ENCODE measurements at regions not wholly inside any gene's neighbourhood (a gene's known extent, or its start where the extent isn't known, plus 50 kb on each side); places are given as distances from the start of the nearest gene placed in this dataset.

- no peak overlapping the region for H3K9ac ChIP-seq (ENCODE audit: low read length)
- H4K20me1 ChIP-seq (ENCODE audit: insufficient read depth, low read length), result no peaks in the 10 kb centered on the region
- H3K79me2 ChIP-seq (ENCODE audit: low read length), result no peaks in the 10 kb centered on the region
- no peak overlapping the region for H3K4me3 ChIP-seq (ENCODE audit: low read length)
- no peak overlapping the region for H2AFZ ChIP-seq (ENCODE audit: low read depth, low read length)
- TF ChIP-seq CTCF (IDR thresholded peaks at IDR 0.05; ENCODE audit: low read depth, low read length) (no peak), EZH2phosphoT487 (IDR thresholded peaks at IDR 0.05; ENCODE audit: low read depth) (no peak)
- H3K27ac ChIP-seq (ENCODE audit: low read length), result no peak overlapping the region
- H3K27me3 ChIP-seq (ENCODE audit: low read depth, low read length), result no peaks in the 10 kb centered on the region
- peaks cover 15% of the 10 kb centered on the region for H3K4me1 ChIP-seq (ENCODE audit: low read length)
- no peak overlapping the region for H3K4me2 ChIP-seq (ENCODE audit: low read length)
- peaks cover 11% of the 10 kb centered on the region for H3K36me3 ChIP-seq (replicated peaks; ENCODE audit: low read depth, low read length)
- 0 out of 2 replicates have a peak, but pooled peaks cover 3% of the 10 kb centered on the region for H3K9me3 ChIP-seq (ENCODE audit: insufficient read depth, low read length)
These were observed 241.1 kb upstream of the PPP1R2C start for GRCh38 chrX:43019021-43019420.

GRCh38 chrX:43025806-43026315 lies 247.9 kb upstream of the PPP1R2C start:
- Histone ChIP-seq H2AFZ (ENCODE audit: low read depth, low read length) (no peak overlapping the region), H3K4me3 (ENCODE audit: low read length) (no peak overlapping the region), H3K27ac (ENCODE audit: low read length) (no peak overlapping the region), H3K9me3 (ENCODE audit: insufficient read depth, low read length) (no peaks in the 10 kb centered on the region), H3K4me2 (ENCODE audit: low read length) (no peak overlapping the region), H4K20me1 (ENCODE audit: insufficient read depth, low read length) (no peaks in the 10 kb centered on the region), H3K9ac (ENCODE audit: low read length) (no peak overlapping the region), H3K36me3 (replicated peaks; ENCODE audit: low read depth, low read length) (peaks cover 4% of the 10 kb centered on the region), H3K4me1 (ENCODE audit: low read length) (peaks cover 9% of the 10 kb centered on the region), H3K79me2 (ENCODE audit: low read length) (no peaks in the 10 kb centered on the region), H3K27me3 (ENCODE audit: low read depth, low read length) (no peaks in the 10 kb centered on the region)
- TF ChIP-seq CTCF (IDR thresholded peaks at IDR 0.05; ENCODE audit: low read depth, low read length), result no peak
- no peak for TF ChIP-seq EZH2phosphoT487 (IDR thresholded peaks at IDR 0.05; ENCODE audit: low read depth)

- Histone ChIP-seq H2AFZ (ENCODE audit: low read depth, low read length) (no peak overlapping the region), H3K36me3 (replicated peaks; ENCODE audit: low read depth, low read length) (peaks cover 3% of the 10 kb centered on the region), H3K4me1 (ENCODE audit: low read length) (peaks cover 13% of the 10 kb centered on the region), H3K4me3 (ENCODE audit: low read length) (no peak overlapping the region), H3K79me2 (ENCODE audit: low read length) (no peaks in the 10 kb centered on the region), H3K4me2 (ENCODE audit: low read length) (no peak overlapping the region), H3K27ac (ENCODE audit: low read length) (no peak overlapping the region), H4K20me1 (ENCODE audit: insufficient read depth, low read length) (no peaks in the 10 kb centered on the region), H3K9me3 (ENCODE audit: insufficient read depth, low read length) (no peaks in the 10 kb centered on the region), H3K27me3 (ENCODE audit: low read depth, low read length) (no peaks in the 10 kb centered on the region), H3K9ac (ENCODE audit: low read length) (no peak overlapping the region)
- TF ChIP-seq EZH2phosphoT487 (IDR thresholded peaks at IDR 0.05; ENCODE audit: low read depth) (no peak), CTCF (IDR thresholded peaks at IDR 0.05; ENCODE audit: low read depth, low read length) (no peak)
These were observed 286.1 kb upstream of the PPP1R2C start for GRCh38 chrX:43064096-43064495.

GRCh38 chrX:43065978-43066377 lies 288.0 kb upstream of the PPP1R2C start:
- TF ChIP-seq CTCF (IDR thresholded peaks at IDR 0.05; ENCODE audit: low read depth, low read length), result no peak
- TF ChIP-seq EZH2phosphoT487 (IDR thresholded peaks at IDR 0.05; ENCODE audit: low read depth), result no peak
- Histone ChIP-seq H3K27ac (ENCODE audit: low read length) (no peak overlapping the region), H3K4me1 (ENCODE audit: low read length) (peaks cover 1% of the 10 kb centered on the region; the same call in 1 of the 2 replicates), H2AFZ (ENCODE audit: low read depth, low read length) (no peak overlapping the region), H3K4me3 (ENCODE audit: low read length) (no peak overlapping the region), H3K4me2 (ENCODE audit: low read length) (no peak overlapping the region), H3K9ac (ENCODE audit: low read length) (no peak overlapping the region), H4K20me1 (ENCODE audit: insufficient read depth, low read length) (no peaks in the 10 kb centered on the region), H3K9me3 (ENCODE audit: insufficient read depth, low read length) (no peaks in the 10 kb centered on the region), H3K27me3 (ENCODE audit: low read depth, low read length) (no peaks in the 10 kb centered on the region), H3K36me3 (replicated peaks; ENCODE audit: low read depth, low read length) (no peaks in the 10 kb centered on the region), H3K79me2 (ENCODE audit: low read length) (no peaks in the 10 kb centered on the region)
